Testis (tissue), 2 donors: ENCODE measurements at regions not wholly inside any gene's neighbourhood (a gene's known extent, or its start where the extent isn't known, plus 50 kb on each side); places are given as distances from the start of the nearest gene placed in this dataset.

Source experiments
- CTCF ChIP-seq, 3 experiments: fragments of 450-650 bp in 2 of 3; fragments of 200-600 bp in 1 of 3; sonication (generic) in 1 of 3; IDR thresholded peaks; one replicate each; pipeline ENCODE4 v1.5.1; 2016 to 2019; ENCODE audit warnings: antibody characterized with exemption in 3 of 3, mild to moderate bottlenecking in 2 of 3, moderate library complexity in 1 of 3
- POLR2A ChIP-seq: fragments of 450-650 bp; IDR thresholded peaks from one replicate; pipeline ENCODE4 v1.6.1; 2017; ENCODE audit warnings: antibody characterized with exemption, mild to moderate bottlenecking, moderate library complexity

- TF ChIP-seq CTCF (IDR thresholded peaks at IDR 0.05): no peak
- TF ChIP-seq POLR2A: no peak
These were observed 516.6 kb downstream of the RFPL4B start for GRCh38 chr6:112863753-112864152.
